Prostate gland (tissue), 2 donors: ENCODE measurements at regions not wholly inside any gene's neighbourhood (a gene's known extent, or its start where the extent isn't known, plus 50 kb on each side); places are given as distances from the start of the nearest gene placed in this dataset.

Source experiments
- DNase-seq: peaks from one replicate; pipeline ENCODE4 v3.0.0-alpha.2; 2019; ENCODE audit warnings: low spot score
- H3K27ac ChIP-seq, 2 donors: fragments of 200-600 bp; sonication (generic); 2 replicates each; pipeline ENCODE4 v1.5.1; 2017 to 2019
- H3K27me3 ChIP-seq: fragments of 200-600 bp; sonication (generic); replicated peaks from 2 replicates; pipeline ENCODE4 v1.5.1; 2019; ENCODE audit not compliant: insufficient read depth
- H3K36me3 ChIP-seq, 2 donors: fragments of 200-600 bp; sonication (generic); 1 replicate in 1 of 2; 2 replicates in 1 of 2; pipeline versions ENCODE4 v1.5.1 to v1.8.1; 2017 to 2019
- H3K4me1 ChIP-seq: fragments of 200-600 bp; sonication (generic); replicated peaks from 2 replicates; pipeline ENCODE4 v1.5.1; 2019
- H3K4me3 ChIP-seq, 2 donors: fragments of 200-600 bp; sonication (generic); 2 replicates each; pipeline ENCODE4 v1.5.1; 2017 to 2019
- H3K9me3 ChIP-seq: fragments of 200-600 bp; sonication (generic); 2 replicates; pipeline ENCODE4 v1.5.1; 2017
- CTCF ChIP-seq, 4 experiments: fragments of 200-600 bp in 2 of 4; fragments of 450-650 bp in 2 of 4; sonication (generic) in 2 of 4; IDR thresholded peaks; 1 replicate in 3 of 4; 2 replicates in 1 of 4; pipeline ENCODE4 v1.5.1; 2016 to 2019; ENCODE audit warnings: antibody characterized with exemption in 4 of 4, mild to moderate bottlenecking in 2 of 4, moderate library complexity in 2 of 4
- POLR2A ChIP-seq: fragments of 450-650 bp; IDR thresholded peaks from one replicate; pipeline ENCODE4 v1.6.1; 2016; ENCODE audit warnings: antibody characterized with exemption, mild to moderate bottlenecking
- POLR2AphosphoS5 ChIP-seq: sonication (generic); formaldehyde crosslinking; IDR thresholded peaks from one replicate; pipeline ENCODE4 v1.6.1; 2017; ENCODE audit warnings: antibody characterized with exemption
- WGBS: methylation state at CpG from one replicate; pipeline ENCODE4 v1.1.5; 2018; 5-methylcytosine and 5-hydroxymethylcytosine counted together
- intact Hi-C: fragments of 100-400 bp; cut with DNase I; formaldehyde crosslinking; loops from one replicate; pipeline ENCODE4 v1.14.2; 2022

GRCh38 chr21:18989953-18990495, 586.4 kb upstream of the TMPRSS15 start:
- H3K36me3 ChIP-seq, result no peaks in the 10 kb centered on the region
- intact Hi-C loops, result no loop called here
- H3K4me3 ChIP-seq, result no peak overlapping the region
- no peak for TF ChIP-seq POLR2AphosphoS5
- no peak for TF ChIP-seq CTCF (IDR thresholded peaks at IDR 0.05)
- WGBS, result 40% methylated on average over 7 of the region's 7 CpGs
- no peaks in the 10 kb centered on the region for H3K4me1 ChIP-seq
- no peaks in the 10 kb centered on the region for H3K27me3 ChIP-seq
- no peaks in the 10 kb centered on the region for H3K9me3 ChIP-seq
- no peak for DNase-seq
- no peak overlapping the region for H3K27ac ChIP-seq

GRCh38 chr21:18991846-18992245, 588.3 kb upstream of the TMPRSS15 start:
- no peaks in the 10 kb centered on the region for H3K4me1 ChIP-seq
- no peaks in the 10 kb centered on the region for H3K27me3 ChIP-seq
- H3K36me3 ChIP-seq, result no peaks in the 10 kb centered on the region
- H3K27ac ChIP-seq, result no peak overlapping the region
- TF ChIP-seq CTCF (IDR thresholded peaks at IDR 0.05) (no peak), POLR2AphosphoS5 (no peak), POLR2A (no peak)
- 83% methylated on average over 1 of the region's 1 CpG for WGBS
- intact Hi-C loops, result no loop called here
- H3K9me3 ChIP-seq, result no peaks in the 10 kb centered on the region
- no peak for DNase-seq
- H3K4me3 ChIP-seq, result no peak overlapping the region

GRCh38 chr21:19010251-19010650, 606.7 kb upstream of the TMPRSS15 start:
- no peaks in the 10 kb centered on the region for H3K9me3 ChIP-seq
- H3K4me1 ChIP-seq, result no peaks in the 10 kb centered on the region
- H3K4me3 ChIP-seq, result no peak overlapping the region
- WGBS, result 52% methylated on average over 3 of the region's 3 CpGs
- no peaks in the 10 kb centered on the region for H3K36me3 ChIP-seq
- H3K27me3 ChIP-seq, result no peaks in the 10 kb centered on the region
- no peak overlapping the region for H3K27ac ChIP-seq
- no peak for DNase-seq
- intact Hi-C loops, result no loop called here
- TF ChIP-seq CTCF (IDR thresholded peaks at IDR 0.05), result no peak
- TF ChIP-seq POLR2AphosphoS5, result no peak
- no peak for TF ChIP-seq POLR2A

GRCh38 chr21:19010996-19011395, 607.4 kb upstream of the TMPRSS15 start:
- intact Hi-C loops, result no loop called here
- no peak for DNase-seq
- Histone ChIP-seq H3K9me3 (no peaks in the 10 kb centered on the region), H3K27me3 (no peaks in the 10 kb centered on the region), H3K27ac (no peak overlapping the region), H3K4me1 (no peaks in the 10 kb centered on the region), H3K4me3 (no peak overlapping the region), H3K36me3 (no peaks in the 10 kb centered on the region)
- TF ChIP-seq POLR2A (no peak), CTCF (IDR thresholded peaks at IDR 0.05) (no peak), POLR2AphosphoS5 (no peak)
- 63% methylated on average over 2 of the region's 2 CpGs for WGBS

- 64% methylated on average over 2 of the region's 2 CpGs for WGBS
- H3K27ac ChIP-seq, result no peak overlapping the region
These were observed 607.9 kb upstream of the TMPRSS15 start for GRCh38 chr21:19011451-19011850.

More at GRCh38 chr21:19011451-19011850, 607.9 kb upstream of the TMPRSS15 start:
- intact Hi-C loops, result no loop called here
- DNase-seq, result no peak
- no peaks in the 10 kb centered on the region for H3K4me1 ChIP-seq
- H3K27me3 ChIP-seq, result no peaks in the 10 kb centered on the region
- no peak overlapping the region for H3K4me3 ChIP-seq
- no peaks in the 10 kb centered on the region for H3K36me3 ChIP-seq
- H3K9me3 ChIP-seq, result no peaks in the 10 kb centered on the region
- TF ChIP-seq POLR2AphosphoS5 (no peak), POLR2A (no peak), CTCF (IDR thresholded peaks at IDR 0.05) (no peak)
